A204.1 (cell line): ENCODE measurements at regions not wholly inside any gene's neighbourhood (a gene's known extent, or its start where the extent isn't known, plus 50 kb on each side); places are given as distances from the start of the nearest gene placed in this dataset.

Experiments
- FAIRE-seq: peaks from 2 replicates; lab custom pipeline; 2012; peaks lifted over from hg19 to GRCh38; lab: Jason Lieb, UNC

DNA sequence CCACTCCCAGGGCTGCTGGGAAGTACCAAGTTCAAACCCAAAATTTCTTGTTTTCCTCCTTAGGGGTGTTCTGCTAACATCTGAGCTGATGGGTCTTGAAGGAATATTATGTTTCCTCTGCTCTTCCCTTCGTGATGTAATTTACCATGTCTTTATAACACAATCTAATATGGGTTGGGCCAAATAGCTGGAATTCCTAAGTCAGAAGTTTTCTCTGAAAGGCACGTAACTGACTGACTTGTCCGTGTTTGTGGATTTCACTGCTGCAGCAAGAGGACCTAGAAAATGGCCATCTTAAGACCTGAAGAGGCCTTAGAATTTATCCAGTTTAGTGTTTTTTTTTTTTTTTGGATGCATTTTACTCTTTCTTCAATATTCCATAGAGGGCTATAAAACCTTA lies 256.7 kb downstream of the DCDC2C start:
- no peak for FAIRE-seq

DNA sequence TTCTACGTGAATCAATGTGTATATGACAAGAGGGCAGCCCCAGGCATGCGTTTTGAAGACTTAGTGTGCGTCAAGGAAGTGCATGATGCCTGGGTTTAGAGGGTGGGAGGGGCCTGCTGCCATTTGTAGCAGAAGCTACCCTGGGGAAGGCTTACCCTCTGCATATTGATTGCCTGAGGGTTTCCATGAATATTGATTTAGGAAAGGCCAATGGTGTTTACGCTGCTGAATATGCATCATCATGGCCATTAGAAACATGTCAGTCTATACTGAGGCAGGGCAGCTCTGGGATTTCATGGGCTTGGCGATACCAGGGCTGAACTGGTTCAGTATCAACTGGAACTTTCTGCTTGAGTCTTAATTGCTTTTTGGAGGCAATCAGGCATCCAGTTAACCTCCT lies 259.3 kb downstream of the DCDC2C start:
- FAIRE-seq: no peak

DNA sequence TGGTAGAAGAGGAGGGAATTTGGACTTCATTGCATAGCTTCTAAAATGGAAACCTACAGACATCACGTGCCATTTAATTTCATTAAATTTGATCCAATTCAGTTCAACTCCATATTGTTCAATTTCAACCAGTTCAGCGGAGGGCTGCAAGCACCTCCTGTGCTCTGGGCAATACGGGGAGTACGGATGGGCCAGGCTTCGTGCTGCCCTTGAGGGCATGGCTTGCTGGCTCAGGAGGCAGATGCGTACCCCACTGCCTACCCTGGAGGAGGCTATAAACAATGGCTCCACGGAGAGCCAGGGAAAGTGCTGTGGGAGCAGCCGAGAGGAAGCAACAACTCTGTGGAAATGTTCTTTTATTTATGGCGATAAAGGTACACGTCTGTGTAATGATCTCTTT lies 261.8 kb downstream of the DCDC2C start:
- no peak for FAIRE-seq

DNA sequence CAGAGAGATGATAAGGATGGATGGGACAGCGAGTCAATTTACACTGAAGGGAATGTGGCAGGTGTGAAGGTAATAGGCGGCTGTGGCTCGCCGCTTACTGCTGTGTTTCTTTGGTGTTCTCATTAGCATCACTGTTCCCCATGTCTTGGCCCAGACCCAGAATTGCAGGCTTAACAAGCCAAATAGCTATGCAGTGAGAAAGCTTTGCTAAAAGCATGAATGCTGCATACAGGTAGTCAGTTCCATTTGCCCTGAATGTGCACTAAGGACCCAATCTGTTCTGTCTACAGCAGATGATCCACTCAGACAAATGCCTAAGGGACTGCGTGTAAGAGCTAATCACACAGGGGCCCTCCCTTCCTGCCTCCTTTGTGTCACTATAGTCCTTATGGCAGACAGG lies 262.6 kb downstream of the DCDC2C start:
- no peak for FAIRE-seq

DNA sequence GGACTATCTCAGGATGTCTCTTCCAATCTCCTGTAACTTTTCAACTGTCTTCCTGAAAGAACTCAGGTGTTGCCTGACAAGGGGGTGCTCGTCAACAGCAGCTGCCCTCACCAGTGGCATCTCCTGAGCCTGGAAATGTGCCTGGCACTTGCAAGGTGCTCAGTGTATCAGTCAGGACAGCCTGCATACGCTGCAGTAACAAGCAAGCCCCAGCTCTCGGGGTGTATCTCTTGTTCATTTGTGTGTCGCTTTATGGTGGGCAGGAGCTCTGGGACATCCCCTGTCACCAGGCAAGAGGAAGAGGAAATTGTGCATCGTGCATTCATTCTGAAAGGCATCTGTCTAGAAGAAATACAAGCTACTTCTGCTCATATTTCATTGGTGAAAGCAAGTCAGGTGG lies 263.1 kb downstream of the DCDC2C start:
- no peak for FAIRE-seq

DNA sequence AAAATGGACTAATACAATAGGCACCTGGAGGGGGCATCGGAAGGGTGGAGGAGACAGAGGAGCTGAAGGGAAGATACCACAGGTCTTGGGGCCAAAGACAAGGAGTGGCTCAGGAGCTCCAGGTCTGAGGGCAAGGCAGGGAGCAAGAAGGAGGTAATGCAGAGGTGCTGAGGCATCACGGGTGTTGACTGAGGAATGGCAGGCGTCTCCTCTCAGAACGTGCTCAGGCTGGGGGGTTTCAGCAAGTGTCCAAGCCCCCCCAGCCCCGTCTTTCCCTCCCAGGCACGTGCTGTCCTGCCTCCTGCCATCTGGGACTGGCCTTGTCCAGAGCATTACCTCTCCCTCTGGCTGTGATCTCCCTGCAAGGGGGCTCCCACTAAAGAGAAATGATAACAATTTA lies 265.4 kb downstream of the DCDC2C start:
- no peak for FAIRE-seq

DNA sequence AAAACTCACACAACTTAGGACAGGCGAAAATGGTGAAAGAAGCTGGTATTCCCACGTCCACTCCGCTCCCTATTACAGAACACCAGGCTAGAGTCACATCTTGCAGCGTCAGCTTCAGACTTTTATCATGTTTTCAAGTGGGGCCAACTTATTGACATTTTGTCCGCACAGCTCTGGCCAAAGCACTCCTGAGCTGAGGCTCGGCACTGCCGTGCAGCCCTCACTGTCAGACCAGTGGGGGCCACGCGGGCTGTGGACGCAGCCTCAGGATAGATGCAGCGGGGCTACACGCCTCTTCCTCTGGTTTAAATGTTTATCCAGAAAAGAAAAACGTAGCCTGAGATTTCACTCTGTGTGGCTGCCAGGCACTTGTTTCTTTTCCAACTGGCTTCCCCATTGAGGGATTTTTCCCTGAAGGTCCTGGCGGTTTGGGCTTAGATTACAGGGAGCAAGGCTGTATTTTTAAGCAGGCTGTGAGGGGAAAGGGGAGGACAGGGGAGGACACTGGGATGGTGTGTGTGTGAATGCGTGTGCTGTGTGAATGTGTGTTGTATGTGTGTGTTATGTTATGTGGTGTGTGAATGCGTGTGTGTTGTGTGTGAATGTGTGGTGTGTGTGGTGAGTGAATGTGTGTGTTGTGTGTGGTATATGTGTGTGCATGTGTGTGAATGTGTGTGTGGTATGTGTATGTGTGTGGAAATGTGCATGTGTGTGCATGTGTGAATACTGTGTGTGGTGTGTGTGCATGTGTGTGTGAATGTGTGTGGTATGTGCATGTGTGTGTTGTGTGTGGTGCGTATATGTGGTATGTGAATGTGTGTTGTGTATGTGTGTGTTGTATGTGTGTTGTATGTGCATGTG lies 267.6 kb downstream of the DCDC2C start:
- FAIRE-seq: no peak

DNA sequence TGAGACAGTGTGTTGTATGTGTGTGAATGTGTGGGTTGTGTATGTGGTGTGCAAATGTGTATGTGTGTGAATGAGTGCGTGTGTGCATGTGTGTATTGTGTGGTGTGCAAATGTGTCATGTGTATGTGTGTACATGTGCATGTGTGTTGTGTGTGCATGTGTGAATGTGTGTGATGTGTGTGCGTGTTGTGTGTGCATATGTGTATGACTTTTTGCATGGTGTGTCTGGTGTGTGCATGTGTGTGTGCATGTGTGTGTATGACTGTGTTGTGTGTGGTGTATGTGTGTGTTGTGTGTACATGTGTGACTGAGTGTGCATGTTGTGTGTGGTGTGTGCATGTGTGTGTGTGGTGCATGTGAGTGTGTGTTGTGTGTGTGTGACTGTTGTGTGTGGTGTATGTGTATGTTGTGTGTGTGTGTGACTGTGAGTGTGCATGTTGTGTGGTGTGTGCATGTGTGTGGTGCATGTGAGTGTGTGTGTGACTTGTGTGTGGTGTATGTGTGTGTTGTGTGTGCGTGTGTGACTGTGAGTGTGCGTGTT lies 268.3 kb downstream of the DCDC2C start:
- FAIRE-seq: no peak

DNA sequence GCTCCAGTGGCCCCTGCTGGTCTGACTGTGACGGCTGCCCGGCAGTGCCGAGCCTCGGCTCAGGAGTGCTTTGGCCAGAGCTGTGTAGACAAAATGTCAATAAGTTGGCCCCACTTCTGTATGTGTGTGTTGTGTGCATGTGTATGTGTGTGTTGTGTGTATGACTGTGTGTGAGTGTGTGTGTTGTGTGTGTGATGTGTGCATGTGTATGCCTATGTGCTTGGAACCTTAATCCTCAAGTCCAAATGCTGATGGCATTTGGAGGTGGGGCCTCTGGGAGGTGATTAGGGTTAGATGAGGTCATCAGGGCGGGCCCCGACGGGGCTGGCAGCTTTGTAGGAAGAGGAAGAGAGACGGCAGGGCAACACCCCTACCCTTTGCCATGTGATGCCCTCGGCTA lies 269.0 kb downstream of the DCDC2C start:
- FAIRE-seq: no peak

DNA sequence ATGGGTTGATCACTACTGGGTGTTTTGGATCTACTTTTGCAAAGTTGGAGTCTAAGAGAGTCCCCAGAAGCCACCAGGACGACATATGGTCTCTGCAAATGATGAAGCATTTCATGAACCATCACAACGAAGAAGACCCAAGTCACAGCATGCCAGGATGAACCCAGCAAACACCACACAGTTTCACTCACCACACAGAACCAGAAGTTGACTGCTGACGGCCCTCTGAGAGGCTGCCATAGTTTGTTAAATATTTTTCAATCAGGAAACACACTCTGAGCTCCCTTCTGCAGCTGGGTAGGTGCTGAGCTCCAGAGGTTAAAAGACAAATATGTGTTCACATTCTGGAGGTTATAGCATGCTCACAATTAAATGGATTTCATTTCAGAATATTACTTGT lies 271.4 kb downstream of the DCDC2C start:
- no peak for FAIRE-seq

DNA sequence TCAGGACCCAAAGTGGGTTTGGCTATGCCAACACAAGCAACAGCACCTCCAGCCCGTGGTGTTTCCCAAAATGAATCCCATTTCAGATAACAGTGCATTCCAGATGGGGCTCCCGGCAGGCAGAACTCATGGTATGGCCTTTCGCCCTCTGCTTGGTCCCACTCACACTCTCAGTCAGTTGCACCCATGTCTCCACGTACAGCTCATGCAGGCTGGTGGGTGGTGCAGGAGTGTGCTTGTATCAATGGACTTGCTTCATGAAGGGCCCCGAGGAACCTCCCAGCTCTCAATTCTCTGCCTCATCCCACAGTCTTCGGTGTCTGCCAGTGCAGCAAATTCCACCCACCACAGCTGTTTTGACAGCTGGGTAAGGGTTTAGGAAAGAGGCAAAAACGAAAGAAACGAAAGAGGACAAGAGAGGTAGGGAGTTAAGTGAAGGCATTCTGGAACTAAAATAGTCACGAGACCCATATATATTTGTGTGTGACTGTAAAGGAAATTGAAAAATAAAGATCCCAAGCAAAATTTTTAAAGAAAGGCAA lies 278.1 kb downstream of the DCDC2C start:
- FAIRE-seq: no peak

DNA sequence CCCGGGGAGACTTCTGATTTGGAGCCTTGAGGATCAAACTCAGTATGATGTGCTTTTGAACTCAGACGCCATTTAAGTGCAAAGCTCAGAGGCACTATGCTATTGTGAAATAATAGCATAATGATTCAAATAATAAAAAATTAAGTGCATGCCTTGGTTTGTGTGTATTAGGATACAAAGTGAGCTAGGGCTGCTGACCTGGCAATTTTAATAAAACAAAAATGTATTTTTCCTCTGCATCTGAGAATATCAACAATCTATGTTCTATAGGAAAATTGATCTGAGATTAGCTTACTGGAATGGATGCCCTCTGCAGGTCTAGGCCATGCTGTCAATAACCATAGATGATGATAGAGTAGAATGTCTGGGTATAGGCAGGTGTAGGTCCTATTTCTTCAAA lies 278.8 kb downstream of the DCDC2C start:
- no peak for FAIRE-seq

DNA sequence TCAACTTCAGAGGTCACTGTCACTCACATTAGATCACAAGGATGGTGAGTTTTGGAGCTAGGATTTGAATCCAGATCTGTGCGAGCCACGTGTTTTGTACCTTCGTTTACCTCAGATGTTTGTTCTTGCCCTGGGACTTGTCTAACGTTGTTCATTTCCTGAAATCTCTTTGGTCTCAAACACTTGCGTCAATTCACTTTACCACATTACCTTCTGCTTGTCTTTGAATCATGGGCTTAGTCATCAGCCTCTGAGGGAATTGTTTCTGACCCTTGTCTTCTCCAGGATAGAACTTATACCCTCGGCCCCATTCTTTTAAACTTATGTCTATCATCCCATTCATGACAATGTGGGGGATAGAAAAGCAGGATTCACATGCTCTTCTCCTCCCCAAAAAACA lies 282.7 kb downstream of the DCDC2C start:
- no peak for FAIRE-seq

DNA sequence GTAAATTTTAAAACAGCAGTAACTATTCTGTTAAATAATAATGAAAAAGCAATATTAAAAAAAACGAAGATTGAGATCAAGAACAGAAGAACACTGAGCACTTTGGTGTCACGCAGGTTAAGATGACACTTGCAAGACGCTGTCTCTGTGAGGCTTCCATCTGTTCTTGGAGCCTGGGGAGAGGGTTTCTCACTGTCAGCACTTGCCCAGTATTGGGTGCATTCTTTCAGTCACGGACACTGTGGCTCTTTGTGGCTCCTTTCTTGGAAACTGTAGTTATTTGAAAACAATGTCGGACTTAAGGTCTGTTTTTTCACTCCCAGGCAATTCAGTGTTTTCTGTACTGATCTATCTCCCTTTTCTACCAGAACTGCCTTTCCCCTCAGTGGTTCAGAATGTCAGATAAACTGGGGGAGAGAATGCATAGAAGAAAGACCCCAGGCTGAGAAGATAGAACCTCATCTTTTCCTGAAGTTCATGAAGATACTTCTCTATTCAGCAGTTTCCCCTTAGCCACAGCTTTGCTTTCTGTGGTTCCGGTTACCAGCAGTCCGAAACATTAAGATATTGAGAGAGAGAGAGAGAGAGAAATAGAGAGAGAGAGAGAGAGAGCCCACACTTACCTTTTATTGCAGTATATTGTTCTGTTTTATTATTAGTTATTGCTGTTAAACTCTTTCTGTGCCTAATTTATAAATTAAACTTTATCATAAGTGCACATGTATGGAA lies 283.3 kb downstream of the DCDC2C start:
- FAIRE-seq: no peak

DNA sequence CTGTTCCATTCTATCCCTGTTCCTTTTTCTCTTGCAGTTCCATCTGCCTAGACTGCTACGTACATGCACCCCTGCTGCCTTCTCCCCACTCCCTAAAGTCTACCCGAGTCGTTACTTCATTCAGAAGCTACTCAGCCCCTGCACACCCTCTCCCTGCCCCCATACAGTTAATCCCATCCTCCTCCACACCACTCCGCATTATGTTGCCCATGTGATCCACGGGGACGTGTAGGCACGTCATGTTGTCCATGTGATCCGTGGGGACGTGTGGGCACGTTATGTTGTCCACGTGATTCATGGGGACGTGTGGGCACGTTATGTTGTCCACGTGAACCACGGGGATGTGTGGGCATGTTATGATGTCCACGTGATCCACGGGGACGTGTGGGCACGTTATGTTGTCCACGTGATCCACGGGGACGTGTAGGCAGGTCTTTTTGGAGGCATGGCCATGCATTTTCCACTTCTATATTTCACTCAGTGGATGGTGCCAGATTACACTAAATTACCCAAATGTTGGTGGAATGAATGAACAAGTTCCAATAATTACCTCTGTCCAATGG lies 299.5 kb downstream of the DCDC2C start:
- FAIRE-seq: no peak

DNA sequence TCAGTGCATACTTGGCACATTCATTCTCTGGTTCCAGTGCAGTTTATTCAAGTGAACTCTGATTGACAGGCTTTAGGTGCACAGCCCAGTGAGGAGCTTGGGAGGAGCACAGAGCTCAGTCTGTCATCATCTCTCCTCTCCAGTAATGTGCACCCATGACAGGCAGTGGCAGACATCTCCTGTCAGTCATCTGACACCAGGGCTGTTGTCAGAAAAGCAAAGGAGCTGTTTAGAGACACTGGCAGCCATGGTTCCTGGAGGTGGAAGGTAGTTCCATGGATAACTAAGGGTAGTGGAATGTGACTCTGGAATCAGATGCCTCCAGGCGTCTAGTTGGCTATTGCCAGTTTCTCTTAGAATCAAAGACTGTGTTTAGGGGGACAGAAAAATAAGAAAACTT lies 308.8 kb downstream of the DCDC2C start:
- no peak for FAIRE-seq

DNA sequence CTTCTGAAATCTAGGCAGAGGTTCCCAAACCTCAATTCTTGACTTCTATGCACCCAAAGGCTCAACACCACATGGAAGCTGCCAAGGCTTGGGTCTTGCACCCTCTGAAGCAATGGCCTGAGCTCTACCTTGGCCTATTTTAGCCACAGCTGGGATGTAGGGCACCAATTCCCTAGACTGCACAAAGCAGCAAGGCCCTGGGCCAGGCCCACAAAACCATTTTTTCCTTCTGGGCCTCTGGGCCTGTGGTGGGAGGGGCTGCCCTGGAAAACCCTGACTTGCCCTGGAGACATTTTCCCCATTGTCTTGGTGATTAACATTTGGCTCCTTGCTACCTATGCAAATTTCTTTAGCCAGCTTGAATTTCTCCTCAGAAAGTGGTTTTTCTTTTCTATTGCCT lies 315.2 kb downstream of the DCDC2C start:
- no peak for FAIRE-seq

DNA sequence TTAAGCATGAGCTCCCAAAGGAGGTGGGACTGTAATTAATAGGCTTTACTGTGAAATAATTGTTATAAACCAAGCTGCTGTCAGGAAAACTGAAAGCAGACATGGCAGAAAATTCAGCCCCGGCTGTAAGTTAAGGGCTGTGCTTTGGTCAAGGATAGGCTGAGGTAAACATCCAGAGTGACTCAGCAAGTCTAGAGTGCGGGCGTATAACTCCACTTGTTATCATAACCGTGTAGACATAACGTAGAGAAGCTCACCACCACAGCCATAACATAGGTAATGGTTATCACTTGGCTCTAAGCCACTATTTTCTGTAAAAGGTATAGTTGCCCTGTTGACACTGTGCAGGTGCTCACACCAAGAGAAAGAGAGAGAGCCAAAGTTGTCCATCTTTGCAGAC lies 316.8 kb downstream of the DCDC2C start:
- no peak for FAIRE-seq

DNA sequence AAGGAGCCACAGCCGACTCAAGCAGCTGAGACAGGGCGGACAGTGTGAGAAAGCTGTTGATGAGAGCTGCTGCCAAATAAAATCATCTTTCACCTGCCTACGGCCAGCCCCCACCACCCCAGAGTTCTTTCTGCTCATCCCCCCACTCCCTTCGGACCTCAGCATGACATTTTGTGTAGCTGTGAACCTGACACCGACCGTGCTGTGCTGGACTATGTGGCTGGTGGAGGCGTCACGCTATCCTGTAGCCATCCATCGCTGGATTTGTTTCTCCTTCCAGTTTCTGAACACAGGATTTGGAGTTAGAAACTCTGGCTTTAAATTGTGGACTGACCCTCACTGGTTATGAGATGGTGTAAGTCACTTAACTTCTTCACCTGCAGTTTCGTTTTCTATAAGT lies 317.3 kb downstream of the DCDC2C start:
- no peak for FAIRE-seq

DNA sequence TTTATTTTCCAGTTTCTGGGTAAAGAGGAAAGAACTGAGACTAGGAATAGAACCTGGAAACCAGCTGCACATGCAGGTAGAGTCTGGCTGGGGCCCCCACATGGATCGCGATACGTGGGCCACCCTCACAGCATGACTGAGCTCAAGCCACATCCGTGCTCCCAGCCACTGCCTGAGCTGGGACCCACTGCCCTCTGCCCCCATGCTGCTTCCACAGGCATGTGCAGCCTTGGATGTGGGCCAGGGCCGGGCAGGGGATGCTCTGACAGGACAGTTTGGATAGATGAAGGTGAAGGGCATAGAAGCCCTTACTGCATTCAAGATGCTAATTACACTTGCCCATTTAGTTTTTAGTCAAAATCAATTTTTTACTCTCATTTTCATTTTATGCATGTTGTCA lies 321.2 kb downstream of the DCDC2C start:
- FAIRE-seq: no peak

DNA sequence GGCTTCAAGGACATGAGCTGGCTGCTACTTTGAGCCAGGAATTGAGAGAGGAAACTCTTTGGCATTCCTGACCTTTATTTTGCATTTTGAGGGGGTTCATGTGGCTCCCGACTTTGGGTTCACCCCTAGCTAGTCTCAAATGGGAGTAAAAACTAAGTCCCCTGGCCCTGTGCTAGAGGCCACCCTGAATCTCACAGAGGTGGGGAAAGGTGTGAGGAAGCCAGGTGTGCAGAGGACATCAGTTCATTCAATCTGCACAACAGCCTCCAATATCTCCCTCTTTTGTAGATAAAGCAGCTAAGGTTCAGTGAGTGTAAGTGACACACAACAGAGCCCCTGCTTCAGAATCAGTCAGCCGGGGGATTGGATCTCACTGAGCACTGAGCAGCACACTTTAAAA lies 325.7 kb downstream of the DCDC2C start:
- FAIRE-seq: no peak

DNA sequence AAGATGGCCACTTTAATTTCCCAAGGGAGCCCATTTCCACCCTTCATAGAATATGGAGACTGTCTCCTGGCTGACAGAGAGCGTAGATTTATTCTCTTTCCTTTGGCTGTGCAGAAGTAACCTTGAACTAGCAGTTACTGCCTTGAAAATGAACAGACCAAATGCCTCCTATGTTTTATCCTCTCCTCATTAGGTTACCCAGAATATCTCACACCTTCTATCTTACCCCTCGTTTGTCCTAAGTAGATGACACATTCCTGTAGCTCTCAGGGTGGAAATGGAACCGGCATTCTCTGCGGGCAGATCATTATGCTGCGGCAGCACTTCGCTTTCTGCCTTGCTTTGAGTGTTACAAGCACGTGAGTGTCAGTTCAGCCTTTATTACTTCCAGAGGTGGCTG lies 336.5 kb downstream of the DCDC2C start:
- FAIRE-seq: no peak
